Astrocyte (in vitro differentiated cells and primary cell): ENCODE measurements at regions not wholly inside any gene's neighbourhood (a gene's known extent, or its start where the extent isn't known, plus 50 kb on each side); places are given as distances from the start of the nearest gene placed in this dataset.

Source experiments
- DNase-seq: peaks from one replicate; pipeline ENCODE4 v3.0.0-alpha.2; 2010; ENCODE audit warnings: low read depth
- FAIRE-seq: peaks from 2 replicates; lab custom pipeline; 2011; peaks lifted over from hg19 to GRCh38; lab: Jason Lieb, UNC
- H2AFZ ChIP-seq: 2 replicates; pipeline ENCODE4 v1.6.0; 2012; ENCODE audit warnings: low read depth, low read length, inconsistent platforms
- H3K27ac ChIP-seq: 2 replicates; pipeline ENCODE4 v1.5.1; 2011; ENCODE audit warnings: low read depth, low read length, inconsistent platforms
- H3K27me3 ChIP-seq: 2 replicates; pipeline ENCODE4 v1.6.0; 2011; ENCODE audit warnings: low read length, inconsistent platforms; ENCODE audit not compliant: insufficient read depth
- H3K36me3 ChIP-seq: 2 replicates; pipeline ENCODE4 v1.5.1; 2011; ENCODE audit warnings: low read length, inconsistent platforms; ENCODE audit not compliant: insufficient read depth
- H3K4me1 ChIP-seq: 2 replicates; pipeline ENCODE4 v1.5.1; 2011; ENCODE audit warnings: low read length, inconsistent platforms; ENCODE audit not compliant: insufficient read depth
- H3K4me2 ChIP-seq: 2 replicates; pipeline ENCODE4 v1.6.0; 2012; ENCODE audit warnings: low read length, inconsistent platforms
- H3K4me3 ChIP-seq: 2 replicates; pipeline ENCODE4 v1.5.1; 2011; ENCODE audit warnings: low read depth, mild to moderate bottlenecking, low read length, inconsistent platforms; ENCODE audit not compliant: insufficient read depth
- H3K79me2 ChIP-seq: 2 replicates; pipeline ENCODE4 v1.6.0; 2012; ENCODE audit warnings: mild to moderate bottlenecking, low read length, inconsistent platforms; ENCODE audit not compliant: insufficient read depth
- H3K9ac ChIP-seq: 2 replicates; pipeline ENCODE4 v1.6.0; 2012; ENCODE audit warnings: mild to moderate bottlenecking, low read length, inconsistent platforms
- H3K9me3 ChIP-seq: 2 replicates; pipeline ENCODE4 v1.5.1; 2012; ENCODE audit warnings: low read depth, mild to moderate bottlenecking, low read length, inconsistent platforms; ENCODE audit not compliant: insufficient read depth
- H4K20me1 ChIP-seq: 2 replicates; pipeline ENCODE4 v1.6.0; 2012; ENCODE audit warnings: low read length, inconsistent platforms; ENCODE audit not compliant: insufficient read depth
- H3K27ac Mint-ChIP-seq: one replicate; pipeline ENCODE4 v1.8.0; 2021; ENCODE audit warnings: mild to moderate bottlenecking, mixed read lengths; ENCODE audit not compliant: unreplicated experiment
- H3K27me3 Mint-ChIP-seq: one replicate; pipeline ENCODE4 v1.8.0; 2021; ENCODE audit warnings: low read depth, mixed read lengths; ENCODE audit not compliant: unreplicated experiment
- H3K36me3 Mint-ChIP-seq: one replicate; pipeline ENCODE4 v1.8.0; 2021; ENCODE audit warnings: low read depth, mixed read lengths; ENCODE audit not compliant: unreplicated experiment
- H3K4me1 Mint-ChIP-seq: one replicate; pipeline ENCODE4 v1.8.0; 2021; ENCODE audit warnings: low read depth, mixed read lengths; ENCODE audit not compliant: unreplicated experiment
- H3K4me3 Mint-ChIP-seq: one replicate; pipeline ENCODE4 v1.8.0; 2021; ENCODE audit warnings: mild to moderate bottlenecking, moderate library complexity, mixed read lengths; ENCODE audit not compliant: unreplicated experiment
- H3K9me3 Mint-ChIP-seq: one replicate; pipeline ENCODE4 v1.8.0; 2021; ENCODE audit warnings: mild to moderate bottlenecking, mixed read lengths; ENCODE audit not compliant: unreplicated experiment
- CTCF ChIP-seq: IDR thresholded peaks from 2 replicates; pipeline ENCODE4 v1.5.1; 2011; ENCODE audit warnings: low read depth, mild to moderate bottlenecking, inconsistent platforms, low read length, moderate library complexity; ENCODE audit not compliant: insufficient read depth
- EZH2 ChIP-seq: IDR thresholded peaks from 2 replicates; pipeline ENCODE4 v1.6.1; 2012; ENCODE audit warnings: mild to moderate bottlenecking, low read length, inconsistent platforms; ENCODE audit not compliant: insufficient read depth

- DNase-seq (no peak), FAIRE-seq (no peak)
- Histone ChIP-seq H3K27me3 (no peaks in the 10 kb centered on the region), H3K4me1 (no peaks in the 10 kb centered on the region), H3K9ac (no peak overlapping the region), H3K9me3 (no peaks in the 10 kb centered on the region), H3K4me2 (no peak overlapping the region), H4K20me1 (no peaks in the 10 kb centered on the region), H3K79me2 (no peaks in the 10 kb centered on the region), H3K27ac (no peak overlapping the region), H2AFZ (no peak overlapping the region), H3K36me3 (no peaks in the 10 kb centered on the region), H3K4me3 (no peak overlapping the region)
- Mint-ChIP-seq H3K27ac (no peak overlapping the region), H3K36me3 (no peaks in the 10 kb centered on the region), H3K4me3 (no peak overlapping the region), H3K27me3 (no peaks in the 10 kb centered on the region), H3K4me1 (no peaks in the 10 kb centered on the region), H3K9me3 (no peaks in the 10 kb centered on the region)
- TF ChIP-seq CTCF (no peak), EZH2 (no peak)
Observed at GRCh38 chr4:89528526-89529133, 221.0 kb upstream of the GPRIN3 start.

GRCh38 chr4:89521826-89522225 is 214.2 kb upstream of the GPRIN3 start:
- no peak overlapping the region for H3K9ac ChIP-seq
- H3K4me1 ChIP-seq, result no peaks in the 10 kb centered on the region
- no peaks in the 10 kb centered on the region for H3K36me3 ChIP-seq
- no peak for DNase-seq
- Mint-ChIP-seq H3K4me1 (no peaks in the 10 kb centered on the region), H3K27me3 (no peaks in the 10 kb centered on the region), H3K36me3 (no peaks in the 10 kb centered on the region), H3K9me3 (no peaks in the 10 kb centered on the region), H3K4me3 (no peak overlapping the region), H3K27ac (no peak overlapping the region)
- no peak for TF ChIP-seq CTCF
- no peak for TF ChIP-seq EZH2
- H3K9me3 ChIP-seq, result no peaks in the 10 kb centered on the region
- H2AFZ ChIP-seq, result no peak overlapping the region
- H3K4me3 ChIP-seq, result no peak overlapping the region
- FAIRE-seq, result no peak
- peaks cover 3% of the 10 kb centered on the region for H3K27me3 ChIP-seq
- H3K4me2 ChIP-seq, result no peak overlapping the region
- H3K79me2 ChIP-seq, result no peaks in the 10 kb centered on the region
- H4K20me1 ChIP-seq, result no peaks in the 10 kb centered on the region
- H3K27ac ChIP-seq, result no peak overlapping the region

GRCh38 chr4:89519771-89520320 is 212.2 kb upstream of the GPRIN3 start:
- Mint-ChIP-seq H3K4me1 (no peaks in the 10 kb centered on the region), H3K4me3 (no peak overlapping the region), H3K27ac (no peak overlapping the region), H3K36me3 (no peaks in the 10 kb centered on the region), H3K9me3 (no peaks in the 10 kb centered on the region), H3K27me3 (no peaks in the 10 kb centered on the region)
- H2AFZ ChIP-seq, result no peak overlapping the region
- no peaks in the 10 kb centered on the region for H3K9me3 ChIP-seq
- H4K20me1 ChIP-seq, result no peaks in the 10 kb centered on the region
- no peaks in the 10 kb centered on the region for H3K36me3 ChIP-seq
- H3K27ac ChIP-seq, result no peak overlapping the region
- DNase-seq (no peak), FAIRE-seq (no peak)
- no peak overlapping the region for H3K4me3 ChIP-seq
- H3K27me3 ChIP-seq, result peaks cover 5% of the 10 kb centered on the region
- H3K4me1 ChIP-seq, result no peaks in the 10 kb centered on the region
- TF ChIP-seq EZH2, result no peak
- TF ChIP-seq CTCF, result no peak
- no peak overlapping the region for H3K4me2 ChIP-seq
- no peak overlapping the region for H3K9ac ChIP-seq
- no peaks in the 10 kb centered on the region for H3K79me2 ChIP-seq
